Adipocyte (in vitro differentiated cells): ENCODE measurements at regions not wholly inside any gene's neighbourhood (a gene's known extent, or its start where the extent isn't known, plus 50 kb on each side); places are given as distances from the start of the nearest gene placed in this dataset.
A peak's percentile ranks its signal among the peaks of the same experiment; 100 is the strongest.

Source experiments
- DNase-seq: peaks from one replicate; pipeline ENCODE4 v3.0.0-alpha.2; 2015; ENCODE audit warnings: low read depth
- H3K27me3 ChIP-seq: replicated peaks from 2 replicates; pipeline ENCODE4 v1.7.0; 2013; ENCODE audit warnings: mild to moderate bottlenecking, low read length, moderate library complexity; ENCODE audit not compliant: control insufficient read depth, insufficient read depth
- H3K36me3 ChIP-seq: 2 replicates; pipeline ENCODE4 v1.7.0; 2013; ENCODE audit warnings: low read length, mild to moderate bottlenecking, moderate library complexity; ENCODE audit not compliant: control insufficient read depth, insufficient read depth, severe bottlenecking
- H3K4me1 ChIP-seq: 2 replicates; pipeline ENCODE4 v1.7.0; 2013; ENCODE audit warnings: mild to moderate bottlenecking, low read length, moderate library complexity; ENCODE audit not compliant: control insufficient read depth, insufficient read depth
- H3K4me3 ChIP-seq: 2 replicates; pipeline ENCODE4 v1.7.0; 2013; ENCODE audit warnings: mild to moderate bottlenecking, low read length, moderate library complexity
- H3K9ac ChIP-seq: 2 replicates; pipeline ENCODE4 v1.7.0; 2013; ENCODE audit warnings: mild to moderate bottlenecking, low read length, moderate library complexity
- H3K9me3 ChIP-seq: 2 replicates; pipeline ENCODE4 v1.7.0; 2013; ENCODE audit warnings: mild to moderate bottlenecking, low read length, moderate library complexity; ENCODE audit not compliant: control insufficient read depth

DNA sequence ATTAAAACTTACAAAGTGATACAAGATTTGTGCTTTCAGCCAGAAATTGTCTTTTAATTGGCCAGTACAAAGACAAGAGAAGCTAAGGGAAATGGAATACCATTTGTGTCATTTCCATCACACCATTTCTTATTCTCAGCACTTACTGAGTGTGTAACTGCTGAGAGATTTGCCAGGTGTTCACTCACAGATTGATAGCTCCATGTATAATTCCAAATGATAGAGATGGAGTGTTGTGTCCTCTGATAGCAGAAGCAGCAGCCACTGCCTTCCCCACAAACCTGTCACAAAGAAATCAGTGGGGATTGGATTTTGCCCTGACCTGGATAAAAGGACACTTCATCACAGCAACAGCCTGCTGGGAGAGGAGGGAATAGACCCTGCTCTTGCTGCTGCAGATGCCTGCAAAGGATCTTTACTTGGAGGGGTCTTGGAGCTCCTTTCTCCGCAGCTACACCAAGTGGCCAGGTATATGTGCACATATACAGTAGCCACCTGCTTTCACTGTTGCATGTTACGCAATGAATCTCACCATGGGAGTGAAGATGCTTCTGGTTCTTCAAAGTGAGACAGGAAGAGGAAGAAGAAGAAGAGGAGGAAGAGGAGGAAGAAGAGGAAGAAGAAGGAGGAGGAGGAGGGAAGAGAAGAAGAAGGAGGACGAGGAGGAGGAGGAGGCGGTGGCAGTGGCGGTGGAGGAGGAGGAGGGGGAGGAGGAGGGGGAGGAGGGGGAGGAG is 78.7 kb upstream of the KCNJ15 start:
- peaks cover 42% of the 10 kb centered on the region for H3K4me1 ChIP-seq
- no peaks in the 10 kb centered on the region for H3K27me3 ChIP-seq
- H3K9me3 ChIP-seq: peaks cover 2% of the 10 kb centered on the region
- H3K4me3 ChIP-seq: no peak overlapping the region
- H3K36me3 ChIP-seq: no peaks in the 10 kb centered on the region
- DNase-seq: no peak
- H3K9ac ChIP-seq: no peak overlapping the region

DNA sequence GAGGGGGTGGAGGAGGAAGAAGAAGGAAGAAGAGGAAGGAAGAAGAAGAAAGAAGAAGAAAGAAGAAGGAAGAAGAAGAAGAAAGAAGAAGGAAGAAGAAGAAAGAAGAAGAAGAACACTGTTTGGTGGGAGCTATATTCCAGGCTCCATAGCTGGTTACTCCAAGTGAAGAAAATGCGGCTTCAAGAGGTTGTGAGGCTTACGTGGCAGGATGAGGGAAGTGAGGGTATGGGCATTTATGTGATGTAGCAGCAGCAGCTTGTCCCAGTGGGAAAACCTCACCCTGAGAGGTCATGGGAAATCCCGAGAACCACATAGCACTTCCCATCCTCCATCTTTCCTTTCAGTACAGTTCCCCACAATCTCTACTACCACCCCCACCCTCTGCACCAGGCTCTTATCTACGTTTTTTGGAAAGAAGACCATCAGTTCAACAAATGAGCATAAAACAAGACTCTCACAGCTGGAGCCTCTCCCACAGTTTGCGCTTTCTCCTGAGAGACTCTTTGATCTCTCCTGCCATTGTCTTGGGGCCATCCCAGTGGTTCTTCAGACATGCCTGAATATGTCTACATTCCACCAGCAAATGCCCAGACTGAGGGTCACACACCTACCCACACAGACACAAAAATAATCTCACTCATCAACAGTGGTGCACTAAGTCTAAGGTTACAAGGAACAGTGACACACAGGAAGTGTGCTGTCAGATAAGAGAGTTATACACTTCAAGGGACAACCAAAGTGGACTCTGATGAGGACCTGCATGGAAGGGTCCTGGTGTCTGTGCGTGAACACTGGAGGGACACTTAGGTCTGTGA is 77.9 kb upstream of the KCNJ15 start:
- Histone ChIP-seq H3K9ac (peak overlapping the region; percentile 35), H3K27me3 (no peaks in the 10 kb centered on the region), H3K9me3 (peaks cover 2% of the 10 kb centered on the region), H3K4me3 (no peak overlapping the region), H3K4me1 (peaks cover 38% of the 10 kb centered on the region), H3K36me3 (no peaks in the 10 kb centered on the region)
- DNase-seq: no peak

- peak overlapping the region; percentile 35 for H3K9ac ChIP-seq
- DNase-seq: no peak
- no peaks in the 10 kb centered on the region for H3K27me3 ChIP-seq
- no peak overlapping the region for H3K4me3 ChIP-seq
- H3K36me3 ChIP-seq: no peaks in the 10 kb centered on the region
- peaks cover 32% of the 10 kb centered on the region for H3K4me1 ChIP-seq
- peaks cover 2% of the 10 kb centered on the region for H3K9me3 ChIP-seq
These were observed 77.3 kb upstream of the KCNJ15 start for GRCh38 chr21:38179511-38179910.

DNA sequence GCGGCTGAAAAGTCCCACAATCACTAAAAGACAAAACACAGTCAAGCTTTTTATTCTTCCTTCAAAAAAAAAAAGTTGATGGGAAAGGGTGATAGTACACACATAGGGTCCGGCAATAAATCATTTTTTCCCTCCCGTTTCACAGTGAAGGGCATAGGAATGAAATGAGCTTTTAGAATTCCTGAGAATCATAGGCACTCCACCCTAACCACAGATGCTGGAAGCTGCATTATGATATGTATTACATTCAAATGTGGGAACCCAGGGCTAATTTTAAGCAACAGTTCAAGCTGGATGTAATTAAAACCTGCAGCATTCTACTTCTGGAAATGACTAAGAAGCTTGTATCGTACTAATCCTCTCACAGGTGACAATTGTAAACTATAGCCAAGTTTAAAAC is 75.7 kb upstream of the KCNJ15 start:
- DNase-seq: peak; percentile 33
- no peaks in the 10 kb centered on the region for H3K27me3 ChIP-seq
- peaks cover 3% of the 10 kb centered on the region for H3K9me3 ChIP-seq
- no peak overlapping the region for H3K9ac ChIP-seq
- H3K36me3 ChIP-seq: no peaks in the 10 kb centered on the region
- no peak overlapping the region for H3K4me3 ChIP-seq
- H3K4me1 ChIP-seq: peaks cover 19% of the 10 kb centered on the region

DNA sequence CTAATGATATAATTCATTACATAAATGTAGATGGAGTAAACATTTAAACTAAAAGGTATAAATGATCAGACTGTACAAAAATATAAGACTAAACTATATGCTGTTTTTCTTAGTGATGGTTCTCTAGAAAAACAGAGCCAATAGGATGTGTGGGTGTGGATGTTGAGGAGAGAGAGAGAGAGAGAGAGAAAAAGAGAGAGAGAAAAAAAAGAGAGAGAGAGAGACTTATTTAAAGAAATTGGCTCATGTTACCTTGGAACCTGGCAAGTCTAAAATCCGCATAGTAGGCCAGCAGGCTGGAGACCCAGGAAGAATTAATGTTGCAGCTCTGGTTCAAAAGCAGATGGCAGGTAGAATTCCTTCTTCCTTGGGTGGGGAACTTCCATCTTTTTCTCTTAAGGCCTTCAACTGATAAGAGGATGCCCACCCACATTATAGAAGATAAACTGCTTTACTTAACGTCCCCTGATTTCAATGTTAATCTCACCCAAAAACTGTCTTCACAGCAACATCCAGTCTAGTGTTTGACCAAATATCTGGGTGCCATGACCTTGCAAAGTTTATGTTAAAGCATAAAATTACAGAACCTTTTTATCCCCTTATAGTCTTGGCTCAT is 74.3 kb upstream of the KCNJ15 start:
- H3K4me3 ChIP-seq: no peak overlapping the region
- H3K9ac ChIP-seq: no peak overlapping the region
- peaks cover 26% of the 10 kb centered on the region for H3K4me1 ChIP-seq
- H3K36me3 ChIP-seq: no peaks in the 10 kb centered on the region
- peaks cover 4% of the 10 kb centered on the region for H3K9me3 ChIP-seq
- H3K27me3 ChIP-seq: no peaks in the 10 kb centered on the region
- DNase-seq: no peak

DNA sequence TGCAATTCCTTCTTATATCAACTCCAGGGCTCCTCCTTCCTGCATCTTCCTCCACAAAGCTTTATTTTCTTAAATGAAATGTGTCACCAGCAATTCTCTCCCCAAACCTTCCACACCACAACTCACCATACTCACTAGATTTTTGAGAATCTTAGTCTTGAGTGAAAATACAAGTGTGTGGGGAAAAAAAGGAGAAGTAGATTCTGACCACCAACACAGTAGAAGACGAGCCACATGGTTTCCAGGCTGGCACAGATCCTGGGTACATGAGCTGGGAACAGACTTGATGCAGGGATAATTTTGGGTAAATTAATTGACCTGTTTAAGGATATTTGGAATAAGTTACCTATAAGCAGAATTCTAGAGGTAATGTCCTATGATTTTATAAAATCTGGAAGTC is 72.8 kb upstream of the KCNJ15 start:
- peaks cover 4% of the 10 kb centered on the region for H3K9me3 ChIP-seq
- no peak overlapping the region for H3K4me3 ChIP-seq
- H3K36me3 ChIP-seq: no peaks in the 10 kb centered on the region
- H3K27me3 ChIP-seq: no peaks in the 10 kb centered on the region
- no peak for DNase-seq
- peaks cover 32% of the 10 kb centered on the region for H3K4me1 ChIP-seq
- H3K9ac ChIP-seq: no peak overlapping the region

DNA sequence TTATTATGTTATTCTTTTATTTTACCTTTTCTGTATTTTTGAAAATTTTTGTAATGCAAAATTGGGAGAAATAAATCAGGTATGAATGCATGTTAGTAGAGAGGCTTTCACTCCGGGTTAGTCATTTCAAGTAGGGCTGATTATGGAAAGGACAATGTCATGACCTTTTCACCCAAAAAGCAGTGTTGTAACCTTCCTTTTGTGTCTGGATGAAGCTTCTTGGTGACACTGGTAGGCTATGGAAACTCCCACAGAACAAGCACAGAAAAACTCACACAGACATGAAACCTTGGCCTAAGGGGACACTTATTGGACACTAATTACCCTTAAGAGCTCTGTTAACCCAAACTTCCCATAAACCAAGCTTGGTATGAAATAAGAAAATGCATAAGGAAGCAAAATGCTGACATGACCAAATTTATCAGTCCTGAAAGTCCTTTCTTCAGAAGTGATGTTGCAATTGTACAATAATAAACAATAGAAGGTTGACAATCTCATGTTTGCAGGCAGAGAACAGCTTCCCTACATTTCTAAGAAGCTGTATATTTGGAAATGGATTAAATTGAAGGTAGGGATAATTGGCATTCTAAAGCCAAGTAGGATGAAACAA is 70.0 kb upstream of the KCNJ15 start:
- Histone ChIP-seq H3K4me1 (peaks cover 13% of the 10 kb centered on the region), H3K9me3 (peaks cover 4% of the 10 kb centered on the region), H3K4me3 (no peak overlapping the region), H3K36me3 (no peaks in the 10 kb centered on the region), H3K27me3 (no peaks in the 10 kb centered on the region), H3K9ac (no peak overlapping the region)
- no peak for DNase-seq

DNA sequence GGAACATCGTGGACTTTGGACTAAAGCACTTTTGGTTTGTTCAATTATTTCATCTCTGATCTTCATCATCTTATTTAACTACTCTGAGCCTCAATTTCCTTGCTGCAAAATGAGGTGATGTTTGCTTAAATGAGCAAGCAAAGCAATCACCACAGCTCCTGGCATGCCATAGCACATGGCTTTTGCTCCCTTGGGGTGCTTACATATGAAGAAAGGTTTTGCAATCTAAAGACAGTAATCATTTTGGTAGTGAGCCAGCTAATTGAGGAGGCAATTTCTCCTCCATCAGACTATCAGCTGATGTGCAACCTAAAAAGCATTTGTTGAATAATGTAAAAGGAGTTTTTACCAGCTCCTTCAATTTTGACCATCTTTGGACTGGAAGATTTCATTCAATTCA is 68.8 kb upstream of the KCNJ15 start:
- peaks cover 13% of the 10 kb centered on the region for H3K4me1 ChIP-seq
- no peak for DNase-seq
- H3K9me3 ChIP-seq: peaks cover 4% of the 10 kb centered on the region
- no peak overlapping the region for H3K9ac ChIP-seq
- no peaks in the 10 kb centered on the region for H3K36me3 ChIP-seq
- H3K4me3 ChIP-seq: no peak overlapping the region
- no peaks in the 10 kb centered on the region for H3K27me3 ChIP-seq

- H3K4me1 ChIP-seq: no peaks in the 10 kb centered on the region
- DNase-seq: no peak
- H3K9ac ChIP-seq: no peak overlapping the region
- H3K9me3 ChIP-seq: peaks cover 7% of the 10 kb centered on the region
- no peaks in the 10 kb centered on the region for H3K36me3 ChIP-seq
- H3K4me3 ChIP-seq: no peak overlapping the region
- no peaks in the 10 kb centered on the region for H3K27me3 ChIP-seq
These were observed 60.8 kb upstream of the KCNJ15 start for GRCh38 chr21:38196036-38196435.

DNA sequence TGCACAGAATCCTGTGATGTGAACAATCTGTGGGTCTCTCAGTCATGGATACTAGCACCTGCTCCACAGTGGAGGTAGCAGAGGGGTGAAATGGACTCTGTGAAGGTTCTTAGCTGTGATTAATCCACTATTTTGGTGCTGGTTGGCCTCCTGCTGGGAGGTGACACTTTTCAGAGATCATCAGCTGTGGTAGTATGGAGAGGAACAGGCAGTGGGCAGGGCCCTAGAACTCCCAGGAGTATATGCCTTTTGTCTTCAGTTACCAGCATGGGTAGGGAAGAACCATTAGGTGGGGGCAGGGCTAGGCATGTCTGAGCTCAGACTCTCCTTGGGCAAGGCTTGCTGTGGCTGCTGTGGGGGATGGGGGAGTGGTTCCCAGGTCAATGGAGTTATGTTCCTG is 54.0 kb upstream of the KCNJ15 start:
- Histone ChIP-seq H3K27me3 (no peaks in the 10 kb centered on the region), H3K4me3 (no peak overlapping the region), H3K4me1 (peaks cover 5% of the 10 kb centered on the region), H3K9me3 (no peaks in the 10 kb centered on the region), H3K9ac (no peak overlapping the region), H3K36me3 (no peaks in the 10 kb centered on the region)
- no peak for DNase-seq

- Histone ChIP-seq H3K27me3 (no peaks in the 10 kb centered on the region), H3K4me1 (peaks cover 5% of the 10 kb centered on the region), H3K36me3 (no peaks in the 10 kb centered on the region), H3K9ac (no peak overlapping the region), H3K4me3 (no peak overlapping the region), H3K9me3 (no peaks in the 10 kb centered on the region)
- no peak for DNase-seq
These were observed 53.6 kb upstream of the KCNJ15 start for GRCh38 chr21:38203229-38203628.
